GM12878 (cell line): ENCODE measurements at regions not wholly inside any gene's neighbourhood (a gene's known extent, or its start where the extent isn't known, plus 50 kb on each side); places are given as distances from the start of the nearest gene placed in this dataset.

ENCODE experiments used
- ATAC-seq: fragments of 200-7000 bp; cut with Tn5 transposase; 3 replicates; pipeline ENCODE4 v1.9.1; 2020; ENCODE audit warnings: mild to moderate bottlenecking, moderate library complexity
- BruUV-seq: library from RNA; stranded (reverse); fragments of 400-500 nt; replicated peaks from 2 replicates; lab custom pipeline; 2021; lab: Mats Ljungman, UMichigan
- CTCF ChIA-PET: fragments of 300-600 bp; sonication (Branson Sonifier 250); formaldehyde crosslinking; extraction: SDS; loops from one replicate; lab custom pipeline; 2021; ENCODE audit warnings: inconsistent platforms; lab: Yijun Ruan, JAX
- POLR2A ChIA-PET: fragments of 350-600 bp; formaldehyde crosslinking; extraction: SDS; loops from one replicate; lab custom pipeline; 2021; ENCODE audit warnings: inconsistent platforms; lab: Charles Lee
- RAD21 ChIA-PET: fragments of 300-600 bp; sonication (Branson Sonifier 250); formaldehyde crosslinking; loops from one replicate; lab custom pipeline; 2023; ENCODE audit warnings: antibody characterized with exemption; ENCODE audit not compliant: unreplicated experiment; lab: Charles Lee
- SMC1A ChIA-PET: fragments of 300-600 bp; sonication (Branson Sonifier 250); formaldehyde crosslinking; loops from one replicate; lab custom pipeline; 2023; ENCODE audit not compliant: unreplicated experiment, uncharacterized antibody; lab: Charles Lee
- DNase-seq: peaks from one replicate; pipeline ENCODE4 v3.0.0-alpha.2; 2011; ENCODE audit warnings: low read depth, low spot score
- FAIRE-seq: peaks from 3 replicates; lab custom pipeline; 2011; peaks lifted over from hg19 to GRCh38; lab: Jason Lieb, UNC
- H2AFZ ChIP-seq: 2 replicates; pipeline ENCODE4 v1.6.0; 2011; ENCODE audit warnings: low read depth, low read length, control low read depth; ENCODE audit not compliant: control insufficient read depth
- H3K27ac ChIP-seq: 2 replicates; pipeline ENCODE4 v1.5.1; 2011; ENCODE audit warnings: control low read depth; ENCODE audit not compliant: control insufficient read depth, insufficient read depth
- H3K27me3 ChIP-seq, 2 experiments: replicated peaks in 1 of 2; 2 replicates each; pipeline versions ENCODE4 v1.6.0 to v1.6.1; 2011; ENCODE audit warnings: low read length in 1 of 2; ENCODE audit not compliant: control insufficient read depth in 2 of 2, insufficient read depth in 2 of 2
- H3K36me3 ChIP-seq, 2 experiments: 2 replicates each; pipeline ENCODE4 v1.5.1; 2011; ENCODE audit warnings: low read length in 1 of 2; ENCODE audit not compliant: control insufficient read depth in 2 of 2, insufficient read depth in 2 of 2
- H3K4me1 ChIP-seq: 2 replicates; pipeline ENCODE4 v1.6.1; 2011; ENCODE audit warnings: mild to moderate bottlenecking, low read length, moderate library complexity, mixed read lengths; ENCODE audit not compliant: control insufficient read depth, insufficient read depth
- H3K4me2 ChIP-seq: 2 replicates; pipeline ENCODE4 v1.6.0; 2011; ENCODE audit warnings: control low read depth; ENCODE audit not compliant: control insufficient read depth, insufficient read depth
- H3K4me3 ChIP-seq: fragments of 200-600 bp; sonication (generic); 2 replicates; pipeline ENCODE4 v1.5.1; 2016
- H3K79me2 ChIP-seq: 2 replicates; pipeline ENCODE4 v1.6.0; 2011; ENCODE audit warnings: low read length; ENCODE audit not compliant: control insufficient read depth, insufficient read depth
- H3K9ac ChIP-seq: 2 replicates; pipeline ENCODE4 v1.8.0; 2011; ENCODE audit warnings: low read length, control low read depth, mixed read lengths; ENCODE audit not compliant: control insufficient read depth, insufficient read depth
- H3K9me3 ChIP-seq: replicated peaks from 3 replicates; pipeline ENCODE4 v1.5.1; 2011; ENCODE audit warnings: mild to moderate bottlenecking, low read length; ENCODE audit not compliant: control insufficient read depth, insufficient read depth
- H4K20me1 ChIP-seq: 2 replicates; pipeline ENCODE4 v1.6.0; 2011; ENCODE audit not compliant: control insufficient read depth, insufficient read depth
- BCLAF1 ChIP-seq: fragments of 450-650 bp; IDR thresholded peaks from 2 replicates; pipeline ENCODE4 v1.6.1; 2017; ENCODE audit warnings: antibody characterized with exemption, mild to moderate bottlenecking, moderate library complexity
- IRF4 ChIP-seq: IDR thresholded peaks from 2 replicates; pipeline ENCODE4 v1.6.1; 2011; ENCODE audit warnings: low read depth, low read length
- NFXL1 ChIP-seq: fragments of 450-650 bp; IDR thresholded peaks from 2 replicates; pipeline ENCODE4 v1.6.1; 2017; ENCODE audit warnings: antibody characterized with exemption, mild to moderate bottlenecking, borderline replicate concordance
- RBBP5 ChIP-seq: fragments of 200-600 bp; sonication (generic); conservative IDR thresholded peaks from 2 replicates; pipeline ENCODE4 v1.6.1; 2016
- SPI1 ChIP-seq: IDR thresholded peaks from 2 replicates; pipeline ENCODE4 v1.6.1; 2011; ENCODE audit warnings: low read depth, mild to moderate bottlenecking, low read length, moderate library complexity, borderline replicate concordance; ENCODE audit not compliant: insufficient read depth
- WGBS: methylation state at CpG from one replicate; pipeline ENCODE4 v1.1.6; 2016; ENCODE audit warnings: low lambda C conversion rate; ENCODE audit not compliant: insufficient replicate concordance, insufficient coverage; ENCODE audit errors: missing lambda C conversion rate; 5-methylcytosine and 5-hydroxymethylcytosine counted together
- in situ Hi-C: fragments of 300-500 bp; cut with MboI; formaldehyde crosslinking; loops from 9 replicates; pipeline ENCODE4 v1.14.3; 2018; ENCODE audit warnings: mixed read lengths
- intact Hi-C: fragments of 100-400 bp; cut with micrococcal nuclease; formaldehyde crosslinking; loops from one replicate; pipeline ENCODE4 v1.14.2; 2022; ENCODE audit not compliant: unreplicated experiment

- Histone ChIP-seq H3K9ac (no peak overlapping the region), H3K9me3 (no peaks in the 10 kb centered on the region), H2AFZ (no peak overlapping the region), H3K4me2 (no peak overlapping the region), H3K4me1 (no peaks in the 10 kb centered on the region), H3K36me3 (no peaks in the 10 kb centered on the region), H4K20me1 (no peaks in the 10 kb centered on the region), H3K27me3 (peaks cover 0 to 1% of the 10 kb centered on the region in 2 experiments; a peak in 1 of 4 replicates), H3K4me3 (no peak overlapping the region), H3K27ac (no peak overlapping the region), H3K79me2 (no peaks in the 10 kb centered on the region)
- DNase-seq (no peak), ATAC-seq (no peak), FAIRE-seq (no peak)
- in situ Hi-C loops (no loop called here), intact Hi-C loops (no loop called here)
- SMC1A ChIA-PET, result no interaction called here
- RAD21 ChIA-PET, result no interaction called here
- CTCF ChIA-PET, result no interaction called here
- 49% methylated on average over 24 of the region's 24 CpGs for WGBS
- TF ChIP-seq IRF4 (no peak), RBBP5 (no peak), BCLAF1 (no peak), NFXL1 (no peak), SPI1 (no peak)
- POLR2A ChIA-PET, result no interaction called here
- no TSS peak for BruUV-seq
These were observed 568.1 kb upstream of the MKI67 start for GRCh38 chr10:128694168-128694850.
